NCI-H510A treated with DMSO at 0.1 percent for 48 hours (cell line): ENCODE measurements at regions not wholly inside any gene's neighbourhood (a gene's known extent, or its start where the extent isn't known, plus 50 kb on each side); places are given as distances from the start of the nearest gene placed in this dataset.

ENCODE experiments used
- DNase-seq: peaks from one replicate; lab custom pipeline; 2025; lab: John Stamatoyannopoulos, UW

DNA sequence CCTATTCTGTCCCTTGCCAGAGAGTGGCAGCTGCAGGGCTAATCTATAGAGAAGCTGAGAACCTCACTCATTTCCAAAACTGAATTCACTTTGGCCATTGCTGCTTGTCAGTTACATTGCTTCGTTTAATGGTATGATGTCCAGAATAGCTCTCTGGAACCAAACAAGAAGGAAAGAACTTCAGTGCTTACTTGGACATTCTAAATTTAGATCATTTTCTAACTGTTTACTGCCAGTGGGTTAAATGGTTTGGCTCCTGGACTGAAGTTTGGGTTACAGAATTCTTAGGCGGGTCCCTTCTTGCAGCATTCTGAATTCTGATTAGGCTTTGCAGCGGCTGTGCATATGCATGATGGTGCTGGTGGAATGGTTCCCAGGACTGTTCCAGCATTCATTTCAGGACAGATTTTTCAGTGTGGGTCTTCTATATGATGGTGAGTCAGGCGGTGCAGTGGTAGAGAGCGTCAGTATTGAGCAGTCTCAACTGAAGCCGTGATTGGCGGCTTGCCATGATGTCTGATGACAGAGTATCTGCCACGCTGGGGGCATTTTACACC lies 148.7 kb downstream of the DYRK2 start:
- DNase-seq: no peak

DNA sequence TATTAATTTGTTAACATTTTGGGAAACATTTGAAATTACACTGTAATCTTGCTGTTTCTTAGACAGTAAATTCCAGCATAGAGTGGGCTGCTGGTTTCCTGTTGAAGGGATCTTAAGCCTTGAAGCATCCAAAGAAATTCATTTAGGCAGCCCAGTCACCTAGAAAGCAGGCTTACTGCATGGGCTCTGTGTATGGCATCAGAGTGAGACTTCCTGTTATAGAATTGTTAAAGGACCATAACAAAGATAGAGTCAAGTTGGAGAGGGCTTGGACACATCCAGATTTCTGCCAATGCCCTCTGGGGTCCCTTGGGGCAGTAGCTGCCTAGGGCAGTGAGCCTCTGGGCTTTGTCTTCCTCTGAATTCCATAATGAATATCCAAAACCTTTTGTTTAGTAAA lies 149.2 kb downstream of the DYRK2 start:
- no peak for DNase-seq

DNA sequence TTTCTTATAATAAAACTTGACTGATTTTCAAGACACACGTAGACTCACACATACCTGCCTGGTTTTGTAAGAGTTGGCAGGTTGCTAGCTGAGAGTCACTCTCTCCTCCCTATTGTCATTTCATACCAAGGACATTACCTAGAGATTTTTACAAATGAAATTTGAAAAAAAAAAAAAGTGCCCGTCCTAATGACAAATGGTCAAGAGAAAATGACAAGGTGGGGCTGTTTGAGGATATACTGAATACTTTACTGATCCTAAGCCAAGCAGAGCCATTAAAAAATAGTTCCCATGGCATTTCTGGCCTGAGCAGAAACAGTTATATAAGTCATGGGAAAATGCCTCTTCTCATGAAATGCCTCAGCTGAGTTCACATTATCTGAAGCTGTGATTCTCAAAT lies 150.2 kb downstream of the DYRK2 start:
- DNase-seq: no peak

DNA sequence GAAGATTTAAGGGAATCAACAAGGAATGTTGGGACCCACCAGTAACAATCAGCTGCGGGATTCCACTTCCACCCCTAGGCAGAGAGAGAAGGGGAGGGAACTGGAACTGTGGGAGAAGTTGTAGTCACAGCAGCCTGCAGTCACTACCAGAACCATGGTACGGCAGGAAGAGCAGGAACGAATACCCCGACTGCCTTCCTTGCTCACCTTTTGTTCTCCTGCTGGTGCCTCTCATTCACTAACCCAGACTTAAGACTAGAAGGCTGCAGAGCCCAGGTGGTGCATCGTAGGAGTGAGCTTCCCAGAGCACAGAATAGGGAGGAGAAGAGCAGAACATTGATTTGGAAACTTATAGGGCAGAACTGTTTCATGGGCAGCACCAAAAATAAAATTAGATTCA lies 154.2 kb downstream of the DYRK2 start:
- no peak for DNase-seq

DNA sequence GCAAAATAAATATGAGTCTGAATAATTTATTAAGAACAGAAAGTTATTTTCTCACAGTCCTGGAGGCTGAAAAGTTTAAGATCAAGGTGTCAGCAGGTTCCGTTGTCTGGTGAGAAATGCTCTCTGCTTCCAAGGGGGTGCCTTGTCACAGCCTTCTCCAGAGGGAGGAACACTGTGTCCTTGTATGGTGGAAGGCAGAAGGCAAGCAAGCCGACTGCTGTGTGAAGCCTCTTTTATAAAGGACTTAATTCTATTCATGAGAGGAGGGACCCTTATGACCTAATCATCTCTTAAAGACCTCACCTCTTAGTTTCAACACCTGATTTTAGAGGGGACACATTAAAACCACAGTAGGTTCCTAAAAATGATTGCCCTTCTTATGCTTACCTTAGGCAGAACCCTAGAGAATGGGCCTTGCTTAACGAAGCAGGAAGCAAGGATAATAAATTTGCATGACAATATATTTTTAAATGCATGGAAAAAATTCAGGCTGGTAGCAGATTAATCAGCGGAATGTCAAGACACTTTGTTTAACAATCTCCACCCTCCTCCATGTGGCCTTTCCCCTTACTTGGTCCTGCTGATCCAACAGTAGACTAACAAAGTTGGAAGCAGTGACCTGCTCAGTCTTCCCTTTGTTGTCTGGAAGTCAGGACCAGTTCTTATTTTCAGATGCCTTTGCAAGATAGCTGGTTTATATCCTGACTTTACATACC lies 154.9 kb downstream of the DYRK2 start:
- DNase-seq: no peak

DNA sequence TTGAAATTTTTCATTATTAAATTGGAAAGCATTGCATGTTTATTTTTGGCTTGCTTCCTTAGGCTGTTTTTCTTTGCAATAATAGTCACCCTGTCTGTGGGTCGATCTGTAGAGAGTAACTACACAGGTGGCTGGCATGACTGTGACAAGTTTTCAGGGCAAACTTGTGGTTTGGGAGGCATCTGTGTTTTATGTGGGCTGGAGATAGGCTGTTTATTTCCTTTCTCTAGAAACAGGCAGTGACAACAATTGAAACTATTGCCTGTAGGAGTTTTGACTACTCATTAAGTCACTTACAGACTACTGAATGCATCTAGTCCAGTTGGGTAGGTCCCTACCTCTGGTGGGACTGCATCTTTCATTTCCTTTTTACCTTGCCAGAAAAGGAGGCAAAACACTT lies 155.6 kb downstream of the DYRK2 start:
- no peak for DNase-seq

DNA sequence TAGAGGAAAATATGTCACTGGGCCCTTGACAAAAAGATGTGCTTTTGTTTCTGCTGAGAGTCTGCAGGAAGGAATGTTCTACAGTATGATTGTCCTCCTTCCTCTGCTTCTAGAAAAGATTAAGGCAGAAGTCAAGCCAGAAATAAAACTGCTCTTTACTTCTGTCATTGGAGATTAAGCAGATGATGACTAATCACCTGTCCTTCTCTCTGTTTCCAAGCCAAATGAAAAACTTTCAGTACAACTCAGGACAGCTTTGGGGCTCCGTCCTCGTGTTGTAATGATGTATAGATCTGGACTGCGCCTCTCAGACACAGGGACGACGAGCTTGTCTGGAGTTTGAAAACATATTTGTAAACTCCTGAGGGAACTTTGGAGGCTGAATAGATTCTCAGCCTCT lies 159.3 kb downstream of the DYRK2 start:
- DNase-seq: no peak

DNA sequence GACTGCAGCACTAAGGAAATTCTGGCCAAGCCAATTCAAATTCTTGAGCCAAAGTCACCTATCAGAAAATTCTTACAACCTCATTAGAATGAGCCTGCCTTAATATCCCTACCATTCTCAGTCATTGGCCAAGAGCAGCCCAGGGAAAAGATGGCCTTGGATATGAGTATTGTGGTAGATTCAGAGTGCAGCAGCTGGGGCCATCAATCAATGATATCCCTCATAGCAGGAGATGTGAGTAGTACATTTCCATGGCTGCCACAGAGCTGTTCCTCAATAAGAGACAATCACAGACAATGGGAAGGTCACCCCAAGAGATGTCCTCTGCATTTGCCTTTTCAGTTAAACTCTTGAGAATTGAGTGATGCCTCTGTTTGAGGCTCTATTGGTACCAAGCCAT lies 161.6 kb downstream of the DYRK2 start:
- no peak for DNase-seq

DNA sequence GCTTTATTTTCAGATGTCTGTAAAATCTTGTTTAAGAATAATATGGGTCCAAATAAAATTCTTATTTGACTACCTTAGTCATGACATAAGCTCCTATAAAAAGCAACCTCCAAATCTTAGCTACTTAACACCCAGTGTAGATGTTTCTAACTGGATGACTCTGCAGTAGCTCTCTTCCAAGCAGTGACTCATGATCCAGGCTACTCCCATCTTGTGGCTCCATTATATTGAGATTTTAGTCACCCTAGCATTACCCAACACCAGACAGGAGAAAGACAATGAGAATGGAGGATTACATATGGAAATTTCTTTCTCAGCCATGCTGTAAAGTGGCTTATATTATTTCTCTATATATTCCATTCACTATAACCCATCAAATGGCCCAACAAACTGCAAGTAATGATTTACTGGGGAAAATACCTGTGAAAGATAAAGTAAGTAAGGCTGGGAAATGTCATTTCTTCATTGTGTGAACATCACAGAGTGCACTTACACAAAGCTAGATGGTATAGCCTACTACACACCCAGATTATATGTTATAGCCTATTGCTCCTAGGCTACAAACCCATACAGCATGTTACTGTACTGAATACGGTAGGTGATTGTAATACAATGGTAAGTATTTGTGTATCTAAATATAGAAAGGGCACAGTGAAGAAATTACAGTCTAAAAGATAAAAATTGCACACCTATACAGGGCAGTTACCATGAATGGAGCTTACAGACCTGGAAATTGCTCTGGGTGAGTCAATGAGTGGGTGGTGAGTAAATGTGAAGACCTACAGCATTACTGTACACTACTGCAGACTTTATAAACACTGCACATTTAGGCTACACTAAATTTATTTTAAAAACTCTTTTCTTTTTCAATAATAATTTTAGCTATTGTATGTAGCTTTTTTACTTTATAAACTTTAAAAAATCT lies 163.2 kb downstream of the DYRK2 start:
- no peak for DNase-seq

DNA sequence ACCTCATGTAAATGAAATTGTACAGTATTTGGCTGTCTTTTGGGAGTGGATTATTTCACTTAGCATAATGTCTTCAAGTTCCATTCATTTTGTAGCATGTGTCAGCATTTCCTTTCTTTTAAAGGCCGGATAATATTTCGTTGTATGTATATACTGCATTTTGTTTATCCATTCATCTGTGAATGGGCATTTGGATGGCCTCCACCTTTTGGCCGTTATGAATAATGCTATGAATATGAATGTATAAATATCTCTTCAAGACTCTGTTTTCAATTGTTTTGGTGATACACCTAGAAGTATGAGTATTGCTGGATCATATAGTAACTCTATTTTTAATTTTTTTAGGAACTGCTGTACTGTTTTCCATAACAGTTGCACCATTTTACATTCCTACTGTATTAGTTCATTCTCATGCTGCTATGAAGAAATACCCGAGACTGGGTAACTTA lies 164.9 kb downstream of the DYRK2 start:
- no peak for DNase-seq

DNA sequence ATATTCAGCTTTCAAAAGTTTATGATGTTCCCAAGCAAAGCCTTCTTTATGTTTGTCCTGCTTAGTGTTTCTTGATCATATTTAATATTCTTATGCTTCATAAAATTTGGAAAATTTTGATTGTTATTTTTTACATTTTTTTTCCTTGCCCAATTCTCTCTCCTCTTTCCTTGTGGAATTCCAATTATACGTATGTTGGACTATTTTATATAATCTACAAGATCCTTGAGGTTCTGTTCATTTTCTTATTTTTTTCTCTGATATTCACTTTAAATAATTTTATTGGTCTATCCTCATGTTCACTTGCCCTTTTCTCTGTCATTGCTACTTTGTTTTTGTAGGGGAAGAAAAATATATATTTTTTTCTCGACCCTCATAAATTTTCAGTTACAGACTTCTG lies 167.7 kb downstream of the DYRK2 start:
- no peak for DNase-seq

DNA sequence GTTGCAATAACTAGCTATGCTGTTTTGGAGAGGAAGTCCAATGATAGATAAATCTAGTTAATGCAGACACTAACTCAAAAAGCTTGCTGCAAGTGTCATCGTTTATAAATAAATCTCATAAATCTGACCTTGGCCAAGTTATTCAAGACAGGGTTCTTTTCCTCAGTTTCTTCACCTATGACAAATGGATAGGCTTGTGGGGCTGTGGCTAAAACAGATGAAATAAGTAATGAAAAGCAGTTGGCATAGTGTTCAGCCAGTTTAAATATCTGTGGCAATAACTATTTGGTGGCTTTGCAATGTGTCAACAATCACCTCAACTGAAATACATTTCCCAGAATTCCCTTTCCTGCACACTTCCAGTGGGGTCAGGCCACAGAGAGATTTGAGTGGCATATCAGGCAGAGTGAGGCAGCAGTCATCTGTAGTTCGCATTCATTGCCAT lies 169.9 kb downstream of the DYRK2 start:
- no peak for DNase-seq

DNA sequence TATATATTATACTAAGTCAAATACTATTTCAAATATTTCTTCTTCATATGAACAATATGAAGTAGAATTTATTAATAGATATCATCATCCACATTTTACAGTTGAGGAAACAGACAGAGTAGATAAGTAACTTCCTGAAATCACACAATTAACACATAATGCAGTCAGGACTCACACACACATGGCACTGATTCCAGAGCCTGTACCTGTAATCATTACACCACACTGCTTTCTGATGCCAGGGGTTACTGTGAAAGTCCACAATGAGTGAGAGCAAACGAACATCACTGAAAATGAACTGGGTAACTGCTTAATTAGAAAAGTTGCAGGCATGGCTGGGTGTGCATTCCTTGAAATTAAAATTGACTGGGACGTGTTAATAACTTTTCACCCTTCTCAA lies 169.3 kb upstream of the IFNG-AS1 start:
- DNase-seq: no peak

DNA sequence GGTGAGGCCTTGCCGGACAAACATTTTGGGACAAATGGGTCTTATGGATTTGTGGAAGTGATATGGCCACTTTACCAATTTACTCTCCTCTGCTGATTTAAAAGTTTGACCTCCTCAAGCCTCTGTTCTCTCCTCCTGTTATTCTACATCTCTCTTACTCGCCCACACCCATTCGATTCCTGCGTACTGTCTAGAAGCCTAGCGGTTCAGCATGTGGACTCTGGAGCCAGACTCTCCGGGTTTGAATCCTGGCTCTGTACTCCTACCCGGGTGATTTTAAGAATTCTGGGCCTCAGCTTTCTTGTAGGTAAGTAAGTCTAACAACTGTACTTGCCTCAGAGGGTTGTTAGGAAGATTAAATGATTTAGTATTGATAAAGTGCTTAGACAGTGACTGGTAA lies 168.6 kb upstream of the IFNG-AS1 start:
- no peak for DNase-seq

DNA sequence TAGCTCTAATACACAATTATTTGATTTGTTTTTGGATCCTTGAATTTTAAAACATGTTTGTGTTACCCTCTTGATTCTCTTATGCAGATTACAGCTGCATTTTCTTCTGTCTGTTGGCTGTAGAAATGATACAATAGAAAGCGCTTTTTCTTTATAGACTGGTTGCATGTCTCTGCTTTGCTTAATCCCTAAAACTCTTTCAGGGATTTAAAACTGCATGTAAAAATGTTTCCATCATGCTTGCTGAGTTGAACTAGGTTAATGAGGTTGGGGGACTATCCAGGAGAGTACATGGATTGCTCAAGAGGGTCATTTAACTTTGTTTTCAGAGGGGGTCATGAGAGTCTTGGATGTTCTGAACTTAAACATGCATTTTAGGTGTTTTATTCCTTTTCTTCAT lies 166.4 kb upstream of the IFNG-AS1 start:
- no peak for DNase-seq

DNA sequence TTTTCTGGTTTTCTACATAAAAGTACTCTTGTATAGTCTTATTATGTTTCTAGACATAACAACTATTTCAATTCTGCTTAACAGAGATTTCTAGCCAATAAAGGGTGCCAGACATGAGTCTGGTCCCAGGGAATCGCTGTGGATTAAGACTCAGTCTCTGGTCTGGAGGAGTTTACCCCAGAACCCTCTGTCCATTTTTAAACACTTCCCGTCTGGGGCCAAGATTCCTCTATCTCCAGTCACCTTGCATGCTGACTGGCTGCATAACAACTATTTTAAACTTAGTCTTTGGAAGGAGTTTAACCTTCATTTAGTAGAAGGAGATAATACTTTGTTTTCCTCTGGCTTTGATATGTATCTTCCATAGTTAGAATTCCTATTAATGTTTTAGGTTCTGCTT lies 163.1 kb upstream of the IFNG-AS1 start:
- DNase-seq: no peak

DNA sequence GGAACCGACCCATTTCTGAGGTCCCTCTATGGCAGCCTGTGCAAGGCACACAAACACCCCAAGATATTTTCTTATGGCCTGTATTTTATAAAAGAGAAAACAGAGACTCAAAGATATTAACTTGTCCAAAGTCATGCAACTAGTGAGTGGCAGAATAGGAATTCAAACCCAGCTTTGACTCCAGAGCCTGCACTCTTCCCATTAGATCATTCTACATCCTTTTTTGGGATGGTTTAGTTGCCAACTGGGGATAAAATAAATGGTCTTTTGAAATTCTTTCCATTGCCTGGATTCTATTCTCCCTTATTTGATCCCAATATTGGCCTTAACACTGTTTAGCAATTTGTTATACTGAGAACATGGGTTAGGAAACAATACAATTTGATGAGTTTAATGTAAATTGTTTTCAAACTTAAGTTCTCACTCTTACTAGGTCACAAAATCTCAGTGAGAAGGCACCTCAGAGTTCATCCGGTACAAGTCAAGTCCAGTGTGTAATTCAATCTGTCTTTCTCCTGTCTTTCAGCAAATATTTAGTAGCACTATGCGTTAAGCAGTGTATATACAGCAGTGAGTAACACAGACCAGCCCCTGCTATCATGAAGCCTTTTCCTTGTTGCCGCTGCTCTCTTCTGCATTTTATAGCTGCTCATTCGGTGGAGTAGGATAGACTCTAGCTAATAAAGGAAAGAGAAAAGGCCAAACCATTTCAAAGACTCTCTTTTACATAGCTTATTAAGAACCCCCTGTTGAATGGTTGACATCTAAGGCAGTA lies 162.1 kb upstream of the IFNG-AS1 start:
- DNase-seq: no peak

DNA sequence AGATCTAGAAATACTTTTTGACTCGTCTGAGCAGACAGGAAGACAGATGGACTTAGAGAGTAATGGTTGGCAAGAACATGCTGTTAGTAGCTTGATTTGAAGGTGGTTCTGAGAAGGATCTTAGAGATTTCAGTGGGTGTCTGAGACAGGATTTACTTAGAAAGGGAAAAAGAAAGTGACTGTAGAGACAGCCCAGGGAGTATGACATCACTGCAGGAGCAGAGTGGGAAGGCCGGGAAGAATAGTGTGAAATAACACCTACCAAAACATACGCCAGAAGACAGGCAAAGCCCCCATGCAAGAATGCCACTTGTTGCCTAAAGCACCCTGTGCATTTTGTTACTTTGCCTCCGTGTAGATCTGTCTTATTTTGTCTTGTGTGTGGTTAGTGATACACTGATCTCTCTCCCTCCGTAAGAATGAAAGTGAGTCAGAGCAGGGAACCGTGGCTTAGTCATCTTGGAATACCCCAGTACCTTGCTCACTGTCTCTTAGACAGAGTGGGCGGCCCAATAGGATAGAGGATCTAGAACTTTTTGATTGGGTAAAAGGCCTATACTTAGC lies 161.3 kb upstream of the IFNG-AS1 start:
- no peak for DNase-seq

DNA sequence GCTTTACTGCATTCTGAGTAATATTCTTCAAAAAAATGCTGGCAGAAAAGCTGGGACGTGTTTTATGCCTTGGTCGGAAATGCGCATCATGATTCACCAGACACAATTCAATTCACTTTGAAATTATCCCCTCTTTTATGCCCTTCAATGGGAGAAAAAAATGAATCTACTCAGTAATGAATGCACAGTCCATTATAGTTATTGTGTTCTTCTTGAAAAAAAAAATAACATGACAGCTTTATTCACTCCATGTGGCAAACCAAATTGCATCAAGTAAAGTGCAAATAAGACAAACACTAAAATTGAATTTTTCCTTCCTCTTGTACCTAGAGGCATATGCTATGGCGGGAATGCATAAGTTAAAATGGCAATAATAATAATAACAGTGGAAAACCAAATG lies 159.4 kb upstream of the IFNG-AS1 start:
- DNase-seq: no peak

DNA sequence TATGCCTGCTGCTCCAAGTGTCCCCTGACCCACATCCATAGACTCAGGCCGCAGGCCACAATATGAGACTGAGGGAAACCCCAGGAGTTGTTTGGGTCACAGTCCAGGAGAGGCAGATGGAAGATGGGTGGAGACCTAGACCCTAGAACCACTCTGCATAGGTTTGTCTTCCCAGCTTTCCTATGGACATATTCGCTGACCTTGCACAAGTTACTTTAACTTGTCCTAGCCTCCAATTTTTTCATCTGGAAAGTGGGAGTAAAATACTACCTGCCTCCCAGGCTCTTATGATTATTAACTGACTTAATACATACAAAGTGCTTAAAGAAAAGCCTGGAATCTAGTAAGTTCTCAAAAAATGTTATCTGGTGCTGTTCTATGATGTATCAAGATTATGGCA lies 157.1 kb upstream of the IFNG-AS1 start:
- no peak for DNase-seq

DNA sequence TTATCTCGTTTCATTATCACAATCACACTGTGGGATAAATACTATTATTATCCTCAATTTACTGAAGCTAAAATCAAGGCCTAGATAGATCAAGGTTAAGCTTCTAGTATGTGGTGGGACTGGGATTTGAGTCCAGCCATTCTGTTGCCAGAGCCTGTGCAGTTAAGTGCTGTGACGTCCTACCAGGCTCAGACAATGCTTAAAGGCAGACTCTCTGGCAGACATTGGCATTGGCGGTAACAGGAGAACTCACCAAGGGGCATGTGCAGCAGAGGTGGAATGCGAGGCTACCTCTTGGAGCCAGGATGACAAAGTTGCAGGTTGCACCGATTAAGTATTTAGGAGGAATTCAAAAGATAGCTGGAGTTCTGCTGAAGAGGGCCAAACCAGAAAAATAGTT lies 155.6 kb upstream of the IFNG-AS1 start:
- no peak for DNase-seq

DNA sequence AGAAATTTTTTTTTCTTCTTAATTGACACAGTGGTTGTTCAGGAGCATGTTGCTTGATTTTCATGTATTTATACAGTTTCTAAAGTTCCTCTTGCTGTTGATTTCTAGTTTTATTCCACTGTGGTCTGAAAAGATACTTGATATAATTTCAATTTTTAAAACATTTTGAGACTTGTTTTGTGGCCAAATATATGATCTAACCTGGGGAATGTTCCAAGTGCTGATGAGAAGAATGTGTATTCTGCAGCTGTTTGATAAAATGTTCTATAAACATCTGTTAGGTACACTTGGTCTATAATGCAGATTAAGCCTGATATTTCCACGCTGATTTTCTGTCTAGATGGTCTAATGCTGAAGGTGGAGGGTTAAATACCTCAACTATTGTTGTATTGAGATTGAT lies 151.4 kb upstream of the IFNG-AS1 start:
- DNase-seq: no peak
